Suprapubic skin (tissue), 4 donors: ENCODE measurements at regions not wholly inside any gene's neighbourhood (a gene's known extent, or its start where the extent isn't known, plus 50 kb on each side); places are given as distances from the start of the nearest gene placed in this dataset.

Experiments used
- CTCF ChIP-seq, 2 donors: fragments of 200-600 bp in 1 of 2; fragments of 450-650 bp in 1 of 2; sonication (generic) in 1 of 2; IDR thresholded peaks; one replicate each; pipeline ENCODE4 v1.5.1; 2016 to 2019; ENCODE audit warnings: antibody characterized with exemption in 2 of 2, mild to moderate bottlenecking in 1 of 2, moderate library complexity in 1 of 2
- EP300 ChIP-seq: sonication (generic); formaldehyde crosslinking; IDR thresholded peaks from one replicate; pipeline ENCODE4 v1.6.1; 2017; ENCODE audit warnings: antibody characterized with exemption
- POLR2A ChIP-seq, 2 donors: fragments of 450-650 bp; IDR thresholded peaks; one replicate each; pipeline ENCODE4 v1.6.1; 2017; ENCODE audit warnings: antibody characterized with exemption in 2 of 2, mild to moderate bottlenecking in 2 of 2, moderate library complexity in 2 of 2
- POLR2AphosphoS5 ChIP-seq, 3 donors: sonication (generic); formaldehyde crosslinking; IDR thresholded peaks; one replicate each; pipeline ENCODE4 v1.6.1; 2017; ENCODE audit warnings: antibody characterized with exemption in 3 of 3

- TF ChIP-seq POLR2AphosphoS5 (IDR thresholded peaks at IDR 0.05): no peak
- TF ChIP-seq POLR2A (IDR thresholded peaks at IDR 0.05): no peak
- TF ChIP-seq CTCF (IDR thresholded peaks at IDR 0.05): no peak
- no peak for TF ChIP-seq EP300
Observed at GRCh38 chr6:11918739-11919605, 93.1 kb upstream of the HIVEP1 start.
